SK-N-SH (cell line): ENCODE measurements at regions not wholly inside any gene's neighbourhood (a gene's known extent, or its start where the extent isn't known, plus 50 kb on each side); places are given as distances from the start of the nearest gene placed in this dataset.

ENCODE experiments used
- CTCF ChIA-PET: fragments of 300-600, 350-600 bp; formaldehyde crosslinking; extraction: SDS; loops from one replicate; lab custom pipeline; 2021; lab: Yijun Ruan, JAX
- POLR2A ChIA-PET: fragments of 350-600 bp; sonication (Branson Sonifier 250); formaldehyde crosslinking; extraction: SDS; loops from one replicate; lab custom pipeline; 2020; ENCODE audit warnings: antibody characterized with exemption, inconsistent platforms; lab: Yijun Ruan, JAX
- DNase-seq: peaks from one replicate; pipeline ENCODE4 v3.0.0; 2012
- H2AFZ ChIP-seq: fragments of 200-600 bp; sonication (generic); 2 replicates; pipeline ENCODE4 v1.8.1; 2016; ENCODE audit warnings: antibody characterized with exemption, mild to moderate bottlenecking, low read depth
- H3F3A ChIP-seq: fragments of 200-600 bp; sonication (generic); replicated peaks from 2 replicates; pipeline ENCODE3; 2016; ENCODE audit warnings: antibody characterized with exemption, mild to moderate bottlenecking; ENCODE audit not compliant: insufficient read depth
- H3K27ac ChIP-seq, 2 experiments: fragments of 200-500 bp in 1 of 2; fragments of 200-600 bp in 1 of 2; sonication (Bioruptor generic) in 1 of 2; sonication (generic), shearing (Covaris generic) in 1 of 2; 2 replicates each; pipeline versions ENCODE4 v1.5.1 to v1.6.1; 2014 to 2016; ENCODE audit warnings: low read depth in 2 of 2, inconsistent platforms in 1 of 2, low read length in 1 of 2, mild to moderate bottlenecking in 1 of 2, mixed read lengths in 1 of 2
- H3K27me3 ChIP-seq: fragments of 200-600 bp; sonication (generic), shearing (Covaris generic); 2 replicates; pipeline ENCODE4 v1.6.1; 2016; ENCODE audit warnings: mixed run types; ENCODE audit not compliant: insufficient read depth
- H3K36me3 ChIP-seq, 2 experiments: fragments of 200-500 bp in 1 of 2; fragments of 200-600 bp in 1 of 2; sonication (Bioruptor generic) in 1 of 2; sonication (generic) in 1 of 2; replicated peaks in 1 of 2; 2 replicates each; pipeline versions ENCODE3 to v1.5.1; 2014 to 2016; ENCODE audit warnings: low read length in 1 of 2, mild to moderate bottlenecking in 1 of 2; ENCODE audit not compliant: insufficient read depth in 2 of 2, control insufficient read depth in 1 of 2
- H3K4me1 ChIP-seq, 2 experiments: fragments of 200-500 bp in 1 of 2; fragments of 200-600 bp in 1 of 2; sonication (Bioruptor generic) in 1 of 2; sonication (generic), shearing (Covaris generic) in 1 of 2; 2 replicates each; pipeline versions ENCODE4 v1.5.1 to v1.6.1; 2014 to 2016; ENCODE audit warnings: low read depth in 1 of 2, low read length in 1 of 2, mixed run types in 1 of 2; ENCODE audit not compliant: insufficient read depth in 2 of 2, control insufficient read depth in 1 of 2
- H3K4me2 ChIP-seq: fragments of 200-600 bp; sonication (generic), shearing (Covaris generic); 2 replicates; pipeline ENCODE4 v1.6.1; 2017; ENCODE audit warnings: mixed run types
- H3K4me3 ChIP-seq, 2 experiments: fragments of 200-500 bp in 1 of 2; fragments of 200-600 bp in 1 of 2; sonication (Bioruptor generic) in 1 of 2; sonication (generic), shearing (Covaris generic) in 1 of 2; 2 replicates each; pipeline versions ENCODE4 v1.5.1 to v1.8.1; 2014 to 2016; ENCODE audit warnings: low read depth in 2 of 2, inconsistent platforms in 1 of 2, low read length in 1 of 2, mild to moderate bottlenecking in 1 of 2, mixed read lengths in 1 of 2, moderate library complexity in 1 of 2
- H3K79me2 ChIP-seq: fragments of 200-600 bp; sonication (generic); 2 replicates; pipeline ENCODE4 v1.8.1; 2017; ENCODE audit warnings: mild to moderate bottlenecking; ENCODE audit not compliant: insufficient read depth
- H3K9ac ChIP-seq: fragments of 200-600 bp; sonication (generic); 2 replicates; pipeline ENCODE4 v1.6.1; 2017; ENCODE audit warnings: mixed run types
- H3K9me2 ChIP-seq: fragments of 200-600 bp; sonication (generic); 2 replicates; pipeline ENCODE4 v1.6.1; 2017; ENCODE audit warnings: mixed run types
- H3K9me3 ChIP-seq: fragments of 200-600 bp; sonication (generic); 2 replicates; pipeline ENCODE4 v1.6.1; 2017; ENCODE audit warnings: mixed run types, mild to moderate bottlenecking, moderate library complexity
- H4K20me1 ChIP-seq: fragments of 200-600 bp; sonication (generic); 2 replicates; pipeline ENCODE4 v1.6.1; 2017; ENCODE audit warnings: mild to moderate bottlenecking, mixed run types; ENCODE audit not compliant: insufficient read depth
- CHD2 ChIP-seq: fragments of 150-350 bp; IDR thresholded peaks from 2 replicates; pipeline ENCODE4 v1.6.1; 2018; ENCODE audit warnings: low read length; ENCODE audit not compliant: partially characterized antibody
- ELF1 ChIP-seq: IDR thresholded peaks from 2 replicates; pipeline ENCODE4 v1.4.0; 2012
- FOSL2 ChIP-seq: IDR thresholded peaks from 2 replicates; pipeline ENCODE4 v1.4.0; 2012; ENCODE audit warnings: low read depth, mild to moderate bottlenecking, moderate library complexity, borderline replicate concordance
- FOXJ3 ChIP-seq: sonication (generic); formaldehyde crosslinking; IDR thresholded peaks from 2 replicates; pipeline ENCODE4 v1.5.1; 2020; ENCODE audit warnings: mild to moderate bottlenecking, missing genetic modification reagents
- FOXM1 ChIP-seq: IDR thresholded peaks from 2 replicates; pipeline ENCODE4 v1.4.0; 2012; ENCODE audit warnings: low read depth, mild to moderate bottlenecking
- GABPA ChIP-seq: IDR thresholded peaks from 2 replicates; pipeline ENCODE4 v1.4.0; 2012; ENCODE audit warnings: low read depth, mild to moderate bottlenecking
- GATA2 ChIP-seq: sonication (generic); formaldehyde crosslinking; IDR thresholded peaks from 2 replicates; pipeline ENCODE4 v1.5.0; 2020; ENCODE audit warnings: mild to moderate bottlenecking, missing genetic modification reagents
- NFIC ChIP-seq: IDR thresholded peaks from 2 replicates; pipeline ENCODE4 v1.4.0; 2012; ENCODE audit warnings: borderline replicate concordance
- RAD21 ChIP-seq: IDR thresholded peaks from 2 replicates; pipeline ENCODE4 v1.6.1; 2012; ENCODE audit warnings: mild to moderate bottlenecking, low read length
- RCOR1 ChIP-seq: fragments of 150-350 bp; IDR thresholded peaks from 2 replicates; pipeline ENCODE4 v1.6.1; 2017; ENCODE audit warnings: antibody characterized with exemption, low read length
- RXRA ChIP-seq: IDR thresholded peaks from 2 replicates; pipeline ENCODE4 v1.4.0; 2012; ENCODE audit warnings: low read depth, mild to moderate bottlenecking, borderline replicate concordance
- SMC3 ChIP-seq: IDR thresholded peaks from 2 replicates; pipeline ENCODE4 v1.6.1; 2012; ENCODE audit warnings: low read depth, low read length, improper control_type of control experiment
- USF2 ChIP-seq: fragments of 150-350 bp; IDR thresholded peaks from 2 replicates; pipeline ENCODE4 v1.6.1; 2017; ENCODE audit warnings: antibody characterized with exemption, low read length, low read depth, borderline replicate concordance
- WGBS: methylation state at CpG from one replicate; pipeline ENCODE4 v1.1.6; 2017; ENCODE audit warnings: low lambda C conversion rate; 5-methylcytosine and 5-hydroxymethylcytosine counted together
- TF ChIP-seq, protein P1 (sequence below): IDR thresholded peaks from 2 replicates; pipeline ENCODE4 v1.6.1; 2012; ENCODE audit warnings: mild to moderate bottlenecking, low read depth, low read length, moderate library complexity
- TF ChIP-seq, protein P2 (sequence below): fragments of 150-350 bp; IDR thresholded peaks from 2 replicates; pipeline ENCODE4 v1.6.1; 2016; ENCODE audit warnings: mild to moderate bottlenecking, low read depth, low read length

DNA sequence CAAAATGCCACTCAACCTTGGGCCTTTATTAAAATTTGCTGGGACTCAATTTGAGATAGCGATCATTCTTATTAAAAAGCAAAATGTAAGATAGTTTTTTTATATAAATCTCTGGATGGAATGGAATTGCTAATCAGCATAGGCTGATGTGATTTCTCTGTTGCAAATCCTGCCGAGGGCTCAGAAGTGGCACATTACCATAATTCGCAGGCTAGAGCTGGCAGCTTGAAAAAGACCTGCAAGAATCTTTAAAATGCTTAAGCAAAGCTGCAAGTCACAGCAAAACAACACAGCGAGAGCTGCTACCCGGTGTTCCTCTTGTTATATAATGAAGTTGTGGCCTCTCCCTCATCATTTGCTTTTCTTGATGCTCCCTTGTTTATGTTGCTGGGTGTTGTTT is 448.1 kb downstream of the GATA3 start:
- no peaks in the 10 kb centered on the region for H3K79me2 ChIP-seq
- H3K9me3 ChIP-seq = no peaks in the 10 kb centered on the region
- no peak overlapping the region for H3K4me2 ChIP-seq
- no peak overlapping the region for H3K9ac ChIP-seq
- H3K27ac ChIP-seq = no peak overlapping the region
- H4K20me1 ChIP-seq = no peaks in the 10 kb centered on the region
- WGBS = 56% methylated on average over 5 of the region's 5 CpGs
- H3K4me3 ChIP-seq = no peak overlapping the region
- H3K9me2 ChIP-seq = no peaks in the 10 kb centered on the region
- no peaks in the 10 kb centered on the region for H3F3A ChIP-seq
- H3K27me3 ChIP-seq = no peaks in the 10 kb centered on the region
- no peak for DNase-seq
- CTCF ChIA-PET = no interaction called here
- H3K36me3 ChIP-seq = no peaks in the 10 kb centered on the region
- TF ChIP-seq CHD2 (no peak), ELF1 (no peak)
- POLR2A ChIA-PET = interaction anchor here (0.5 kb wide), 1 partner anchor 203 kb away, joined by 3 read pairs; no protein-coding TSS in a partner anchor
- no peak overlapping the region for H2AFZ ChIP-seq
- H3K4me1 ChIP-seq = no peaks in the 10 kb centered on the region

DNA sequence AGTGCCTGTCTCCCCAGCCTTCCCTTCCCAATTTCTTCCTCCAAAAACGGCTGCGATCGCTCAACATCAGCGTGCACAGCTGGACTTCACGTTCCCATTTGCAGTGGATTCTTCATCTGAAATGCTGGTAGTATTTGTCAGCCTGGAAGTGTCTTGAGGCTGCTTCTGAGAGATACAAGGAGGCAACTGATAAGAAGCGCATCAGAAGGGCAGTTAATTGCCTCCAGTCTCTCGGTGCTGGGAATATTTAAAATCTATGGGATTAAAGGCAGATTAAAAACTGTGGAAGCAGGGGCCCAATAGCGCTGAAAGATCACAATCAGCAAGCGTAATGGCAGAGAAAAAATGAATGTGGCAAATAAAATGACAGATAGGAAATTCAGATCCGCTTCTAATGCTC is 450.0 kb downstream of the GATA3 start:
- Histone ChIP-seq H3K27ac (no peak overlapping the region), H3K9me3 (no peaks in the 10 kb centered on the region), H3K9me2 (no peaks in the 10 kb centered on the region), H3K4me3 (no peak overlapping the region), H3F3A (no peaks in the 10 kb centered on the region), H2AFZ (no peak overlapping the region), H3K9ac (no peak overlapping the region), H3K4me1 (peaks cover 0 to 5% of the 10 kb centered on the region in 2 experiments; a peak in 2 of 4 replicates), H3K79me2 (no peaks in the 10 kb centered on the region), H3K4me2 (no peak overlapping the region), H3K36me3 (no peaks in the 10 kb centered on the region), H4K20me1 (no peaks in the 10 kb centered on the region), H3K27me3 (no peaks in the 10 kb centered on the region)
- no peak for DNase-seq
- ChIA-PET POLR2A (no interaction called here), CTCF (interaction anchor here (1.2 kb wide), 1 partner anchor 120 kb away, joined by 3 read pairs; no protein-coding TSS in a partner anchor)
- TF ChIP-seq GATA2 = peak; percentile 43; the same call in 1 of the 2 replicates
- no peak for TF ChIP-seq RAD21
- no peak for TF ChIP-seq GABPA
- WGBS = 70% methylated on average over 10 of the region's 10 CpGs

GRCh38 chr10:8507156-8507555 is 452.7 kb downstream of the GATA3 start:
- Histone ChIP-seq H3K27ac (no peak overlapping the region), H3K9me3 (no peaks in the 10 kb centered on the region), H3F3A (no peaks in the 10 kb centered on the region), H3K36me3 (no peaks in the 10 kb centered on the region), H3K27me3 (no peaks in the 10 kb centered on the region), H4K20me1 (no peaks in the 10 kb centered on the region), H2AFZ (no peak overlapping the region), H3K4me1 (peaks cover 0 to 5% of the 10 kb centered on the region in 2 experiments; a peak in 2 of 4 replicates), H3K4me3 (no peak overlapping the region), H3K79me2 (no peaks in the 10 kb centered on the region), H3K4me2 (no peak overlapping the region), H3K9ac (no peak overlapping the region), H3K9me2 (no peaks in the 10 kb centered on the region)
- 53% methylated on average over 3 of the region's 3 CpGs for WGBS
- ChIA-PET POLR2A (no interaction called here), CTCF (no interaction called here)
- DNase-seq = no peak
- TF ChIP-seq FOXM1 (no peak), FOSL2 (no peak), RAD21 (no peak), USF2 (no peak), RCOR1 (no peak), RXRA (no peak), CHD2 (no peak), GABPA (no peak), FOXJ3 (CRISPR knock-in tag) (no peak), NFIC (no peak), SMC3 (no peak)
- TF ChIP-seq, protein P1, sequence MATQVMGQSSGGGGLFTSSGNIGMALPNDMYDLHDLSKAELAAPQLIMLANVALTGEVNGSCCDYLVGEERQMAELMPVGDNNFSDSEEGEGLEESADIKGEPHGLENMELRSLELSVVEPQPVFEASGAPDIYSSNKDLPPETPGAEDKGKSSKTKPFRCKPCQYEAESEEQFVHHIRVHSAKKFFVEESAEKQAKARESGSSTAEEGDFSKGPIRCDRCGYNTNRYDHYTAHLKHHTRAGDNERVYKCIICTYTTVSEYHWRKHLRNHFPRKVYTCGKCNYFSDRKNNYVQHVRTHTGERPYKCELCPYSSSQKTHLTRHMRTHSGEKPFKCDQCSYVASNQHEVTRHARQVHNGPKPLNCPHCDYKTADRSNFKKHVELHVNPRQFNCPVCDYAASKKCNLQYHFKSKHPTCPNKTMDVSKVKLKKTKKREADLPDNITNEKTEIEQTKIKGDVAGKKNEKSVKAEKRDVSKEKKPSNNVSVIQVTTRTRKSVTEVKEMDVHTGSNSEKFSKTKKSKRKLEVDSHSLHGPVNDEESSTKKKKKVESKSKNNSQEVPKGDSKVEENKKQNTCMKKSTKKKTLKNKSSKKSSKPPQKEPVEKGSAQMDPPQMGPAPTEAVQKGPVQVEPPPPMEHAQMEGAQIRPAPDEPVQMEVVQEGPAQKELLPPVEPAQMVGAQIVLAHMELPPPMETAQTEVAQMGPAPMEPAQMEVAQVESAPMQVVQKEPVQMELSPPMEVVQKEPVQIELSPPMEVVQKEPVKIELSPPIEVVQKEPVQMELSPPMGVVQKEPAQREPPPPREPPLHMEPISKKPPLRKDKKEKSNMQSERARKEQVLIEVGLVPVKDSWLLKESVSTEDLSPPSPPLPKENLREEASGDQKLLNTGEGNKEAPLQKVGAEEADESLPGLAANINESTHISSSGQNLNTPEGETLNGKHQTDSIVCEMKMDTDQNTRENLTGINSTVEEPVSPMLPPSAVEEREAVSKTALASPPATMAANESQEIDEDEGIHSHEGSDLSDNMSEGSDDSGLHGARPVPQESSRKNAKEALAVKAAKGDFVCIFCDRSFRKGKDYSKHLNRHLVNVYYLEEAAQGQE = no peak
- TF ChIP-seq, protein P2, sequence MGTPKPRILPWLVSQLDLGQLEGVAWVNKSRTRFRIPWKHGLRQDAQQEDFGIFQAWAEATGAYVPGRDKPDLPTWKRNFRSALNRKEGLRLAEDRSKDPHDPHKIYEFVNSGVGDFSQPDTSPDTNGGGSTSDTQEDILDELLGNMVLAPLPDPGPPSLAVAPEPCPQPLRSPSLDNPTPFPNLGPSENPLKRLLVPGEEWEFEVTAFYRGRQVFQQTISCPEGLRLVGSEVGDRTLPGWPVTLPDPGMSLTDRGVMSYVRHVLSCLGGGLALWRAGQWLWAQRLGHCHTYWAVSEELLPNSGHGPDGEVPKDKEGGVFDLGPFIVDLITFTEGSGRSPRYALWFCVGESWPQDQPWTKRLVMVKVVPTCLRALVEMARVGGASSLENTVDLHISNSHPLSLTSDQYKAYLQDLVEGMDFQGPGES = no peak
